Brain microvascular endothelial cell (primary cell): ENCODE measurements at regions not wholly inside any gene's neighbourhood (a gene's known extent, or its start where the extent isn't known, plus 50 kb on each side); places are given as distances from the start of the nearest gene placed in this dataset.

Experiments used
- DNase-seq: peaks from one replicate; pipeline ENCODE4 v3.0.0-alpha.2; 2020
- H3K27ac ChIP-seq: fragments of 250-450 bp; sonication (Bioruptor Pico); 2 replicates; pipeline ENCODE4 v1.5.1; 2020; ENCODE audit warnings: mild to moderate bottlenecking, moderate library complexity
- H3K27me3 ChIP-seq: fragments of 250-450 bp; sonication (Bioruptor Pico); replicated peaks from 2 replicates; pipeline ENCODE4 v1.5.1; 2020; ENCODE audit warnings: mild to moderate bottlenecking
- H3K36me3 ChIP-seq: fragments of 250-450 bp; sonication (Bioruptor Pico); replicated peaks from 2 replicates; pipeline ENCODE4 v1.5.1; 2020; ENCODE audit warnings: mild to moderate bottlenecking
- H3K4me3 ChIP-seq: 2 replicates; pipeline ENCODE4 v1.5.1; 2011; ENCODE audit warnings: low read depth, mild to moderate bottlenecking, control low read depth, low read length, moderate library complexity
- CTCF ChIP-seq: IDR thresholded peaks from 2 replicates; pipeline ENCODE4 v1.5.1; 2011; ENCODE audit warnings: low read depth, mild to moderate bottlenecking, moderate library complexity, low read length, control low read depth, inconsistent platforms; ENCODE audit errors: missing control alignments
- in situ Hi-C: cut with HindIII; loops from 2 replicates; pipeline ENCODE4 v1.10.0; 2017; ENCODE audit warnings: low sequenced_read_pairs, low pct_ligation_motif_present

GRCh38 chr5:171573451-171574225, 154.2 kb downstream of the FGF18 start:
- H3K4me3 ChIP-seq: no peak overlapping the region
- in situ Hi-C loops: no loop called here
- no peak overlapping the region for H3K27ac ChIP-seq
- DNase-seq: no peak
- H3K36me3 ChIP-seq: no peaks in the 10 kb centered on the region
- no peak for TF ChIP-seq CTCF
- H3K27me3 ChIP-seq: no peaks in the 10 kb centered on the region

- no peaks in the 10 kb centered on the region for H3K36me3 ChIP-seq
- no peak overlapping the region for H3K27ac ChIP-seq
- no peak for TF ChIP-seq CTCF
- in situ Hi-C loops: no loop called here
- no peak overlapping the region for H3K4me3 ChIP-seq
- no peak for DNase-seq
- no peaks in the 10 kb centered on the region for H3K27me3 ChIP-seq
These were observed 154.9 kb downstream of the FGF18 start for GRCh38 chr5:171574376-171574775.

GRCh38 chr5:171575386-171575785, 155.9 kb downstream of the FGF18 start:
- DNase-seq: no peak
- in situ Hi-C loops: no loop called here
- H3K4me3 ChIP-seq: no peak overlapping the region
- H3K27ac ChIP-seq: no peak overlapping the region
- H3K27me3 ChIP-seq: no peaks in the 10 kb centered on the region
- no peak for TF ChIP-seq CTCF
- H3K36me3 ChIP-seq: no peaks in the 10 kb centered on the region

- no peak for DNase-seq
- H3K27ac ChIP-seq: no peak overlapping the region
- H3K4me3 ChIP-seq: no peak overlapping the region
- in situ Hi-C loops: no loop called here
- H3K27me3 ChIP-seq: no peaks in the 10 kb centered on the region
- H3K36me3 ChIP-seq: no peaks in the 10 kb centered on the region
- no peak for TF ChIP-seq CTCF
These were observed 156.4 kb downstream of the FGF18 start for GRCh38 chr5:171575808-171576207.

GRCh38 chr5:171577042-171577758, 157.8 kb downstream of the FGF18 start:
- H3K4me3 ChIP-seq: no peak overlapping the region
- no peak for TF ChIP-seq CTCF
- no peaks in the 10 kb centered on the region for H3K36me3 ChIP-seq
- no peak for DNase-seq
- in situ Hi-C loops: no loop called here
- H3K27ac ChIP-seq: no peak overlapping the region
- H3K27me3 ChIP-seq: peaks cover 4% of the 10 kb centered on the region
